DOHH2 (cell line): ENCODE measurements at regions not wholly inside any gene's neighbourhood (a gene's known extent, or its start where the extent isn't known, plus 50 kb on each side); places are given as distances from the start of the nearest gene placed in this dataset.
"Not testable (repeated sequence)": the region's sequence is repeated elsewhere in the genome, so short reads cannot be mapped to it uniquely, and the experiment has no call there.

Experiments
- H3F3A ChIP-seq: fragments of 200-600 bp; sonication (generic), shearing (Covaris generic); 2 replicates; pipeline ENCODE4 v1.6.0; 2016; ENCODE audit warnings: antibody characterized with exemption, mild to moderate bottlenecking; ENCODE audit not compliant: control insufficient read depth, insufficient read depth
- H3K27ac ChIP-seq: fragments of 200-600 bp; sonication (generic); 2 replicates; pipeline ENCODE4 v1.5.1; 2014; ENCODE audit warnings: low read depth, mild to moderate bottlenecking, low read length, moderate library complexity
- H3K27me3 ChIP-seq: fragments of 200-600 bp; sonication (generic); 2 replicates; pipeline ENCODE4 v1.6.1; 2014; ENCODE audit warnings: mild to moderate bottlenecking, low read length, mixed read lengths; ENCODE audit not compliant: control insufficient read depth
- H3K36me3 ChIP-seq: fragments of 200-600 bp; sonication (generic); 2 replicates; pipeline ENCODE4 v1.6.1; 2014; ENCODE audit warnings: mild to moderate bottlenecking, low read length, moderate library complexity, mixed read lengths; ENCODE audit not compliant: control insufficient read depth
- H3K4me1 ChIP-seq: fragments of 200-600 bp; sonication (generic); 2 replicates; pipeline ENCODE4 v1.6.1; 2014; ENCODE audit warnings: mild to moderate bottlenecking, low read length, mixed read lengths; ENCODE audit not compliant: control insufficient read depth
- H3K4me2 ChIP-seq: fragments of 200-600 bp; sonication (generic); 2 replicates; pipeline ENCODE4 v1.6.0; 2014; ENCODE audit warnings: mild to moderate bottlenecking, low read length, moderate library complexity
- H3K4me3 ChIP-seq: fragments of 200-600 bp; sonication (generic); 2 replicates; pipeline ENCODE4 v1.5.1; 2014; ENCODE audit warnings: mild to moderate bottlenecking, low read length, mixed read lengths
- H3K79me2 ChIP-seq: fragments of 200-600 bp; sonication (generic); 2 replicates; pipeline ENCODE4 v1.6.1; 2014; ENCODE audit warnings: mild to moderate bottlenecking, low read length, mixed read lengths; ENCODE audit not compliant: control insufficient read depth
- H3K9me2 ChIP-seq: fragments of 200-600 bp; sonication (generic); replicated peaks from 2 replicates; pipeline ENCODE4 v1.6.1; 2014; ENCODE audit warnings: mild to moderate bottlenecking, low read length, mixed read lengths; ENCODE audit not compliant: control insufficient read depth
- H3K9me3 ChIP-seq: fragments of 200-600 bp; sonication (generic); 2 replicates; pipeline ENCODE4 v1.6.1; 2014; ENCODE audit warnings: antibody characterized with exemption, low read length, mixed read lengths; ENCODE audit not compliant: control insufficient read depth, insufficient read depth
- H4K20me1 ChIP-seq: fragments of 200-600 bp; sonication (generic); 2 replicates; pipeline ENCODE4 v1.6.0; 2014; ENCODE audit warnings: low read depth, mild to moderate bottlenecking, antibody characterized with exemption, low read length, moderate library complexity; ENCODE audit not compliant: control insufficient read depth, insufficient read depth
- CTCF ChIP-seq: fragments of 200-600 bp; sonication (generic); IDR thresholded peaks from one replicate; pipeline ENCODE4 v1.5.1; 2014; ENCODE audit warnings: antibody characterized with exemption, mild to moderate bottlenecking, low read depth, low read length; ENCODE audit not compliant: poor library complexity, severe bottlenecking
- EZH2phosphoT487 ChIP-seq: fragments of 200-600 bp; sonication (generic); IDR thresholded peaks from 2 replicates; pipeline ENCODE4 v1.6.1; 2017; ENCODE audit warnings: borderline replicate concordance, mild to moderate bottlenecking, antibody characterized with exemption, low read length, moderate library complexity, mixed read lengths

GRCh38 chr17:21573961-21574610, 118.2 kb upstream of the KCNJ18 start:
- Histone ChIP-seq H3F3A (no peaks in the 10 kb centered on the region), H3K4me1 (no peaks in the 10 kb centered on the region), H3K79me2 (no peaks in the 10 kb centered on the region), H3K27me3 (no peaks in the 10 kb centered on the region), H3K4me3 (no peak overlapping the region), H3K36me3 (no peaks in the 10 kb centered on the region), H3K27ac (no peak overlapping the region), H3K9me2 (no peaks in the 10 kb centered on the region), H3K4me2 (no peak overlapping the region), H4K20me1 (no peaks in the 10 kb centered on the region), H3K9me3 (no peaks in the 10 kb centered on the region)
- TF ChIP-seq EZH2phosphoT487 (no peak), CTCF (no peak)

- not testable (repeated sequence) for H3K79me2 ChIP-seq, H3K4me1 ChIP-seq, H3K9me2 ChIP-seq, H3K4me2 ChIP-seq, H3K27me3 ChIP-seq, H4K20me1 ChIP-seq, H3K9me3 ChIP-seq, H3F3A ChIP-seq, H3K36me3 ChIP-seq, H3K4me3 ChIP-seq, H3K27ac ChIP-seq
These were observed 117.6 kb upstream of the KCNJ18 start for GRCh38 chr17:21574611-21575255.

- not testable (repeated sequence) for H3K27ac ChIP-seq, H3K9me3 ChIP-seq, H3K36me3 ChIP-seq, H3K4me1 ChIP-seq, H3K4me3 ChIP-seq, H3K79me2 ChIP-seq, H4K20me1 ChIP-seq, H3F3A ChIP-seq, H3K4me2 ChIP-seq, H3K9me2 ChIP-seq, H3K27me3 ChIP-seq
These were observed 113.5 kb upstream of the KCNJ18 start for GRCh38 chr17:21578783-21579182.

DNA sequence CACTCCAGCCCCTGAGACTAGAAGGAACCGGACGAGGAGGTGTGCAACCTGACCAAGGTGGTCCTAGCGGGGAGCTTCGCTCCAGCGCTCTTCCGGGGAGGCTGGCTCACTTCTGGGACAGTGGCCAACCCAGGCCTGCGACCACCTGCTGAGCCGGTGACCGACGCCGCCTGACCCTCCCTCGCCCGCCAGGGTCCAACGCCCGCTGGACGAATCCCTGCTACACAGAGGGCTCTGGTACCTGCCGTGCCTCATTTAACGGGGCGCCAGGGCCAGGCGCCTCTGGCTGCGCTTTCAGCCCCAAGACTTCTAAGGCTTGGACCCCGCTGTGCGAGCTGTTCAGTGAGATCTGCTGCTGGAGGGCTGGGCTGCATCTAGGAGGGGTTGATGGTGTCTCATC, 99.5 kb upstream of the KCNJ18 start:
- Histone ChIP-seq H3K79me2 (no peaks in the 10 kb centered on the region), H3K27me3 (no peaks in the 10 kb centered on the region), H4K20me1 (no peaks in the 10 kb centered on the region), H3K4me3 (no peak overlapping the region), H3K9me2 (no peaks in the 10 kb centered on the region), H3K4me2 (no peak overlapping the region), H3K9me3 (no peaks in the 10 kb centered on the region), H3K4me1 (no peaks in the 10 kb centered on the region), H3K27ac (no peak overlapping the region), H3F3A (no peaks in the 10 kb centered on the region), H3K36me3 (no peaks in the 10 kb centered on the region)
- no peak for TF ChIP-seq CTCF
- no peak for TF ChIP-seq EZH2phosphoT487

- not testable (repeated sequence) for H3K79me2 ChIP-seq, H3K9me2 ChIP-seq, H3K36me3 ChIP-seq, H3K27ac ChIP-seq, H3F3A ChIP-seq, H3K4me1 ChIP-seq, H3K4me2 ChIP-seq, H4K20me1 ChIP-seq, H3K9me3 ChIP-seq, H3K27me3 ChIP-seq, H3K4me3 ChIP-seq
These were observed 98.7 kb upstream of the KCNJ18 start for GRCh38 chr17:21593452-21594105.
